ENCODE measurements at regions not wholly inside any gene's neighbourhood (a gene's known extent, or its start where the extent isn't known, plus 50 kb on each side); places are given as distances from the start of the nearest gene placed in this dataset.
"Not testable (repeated sequence)": the region's sequence is repeated elsewhere in the genome, so short reads cannot be mapped to it uniquely, and the experiment has no call there.

DNA sequence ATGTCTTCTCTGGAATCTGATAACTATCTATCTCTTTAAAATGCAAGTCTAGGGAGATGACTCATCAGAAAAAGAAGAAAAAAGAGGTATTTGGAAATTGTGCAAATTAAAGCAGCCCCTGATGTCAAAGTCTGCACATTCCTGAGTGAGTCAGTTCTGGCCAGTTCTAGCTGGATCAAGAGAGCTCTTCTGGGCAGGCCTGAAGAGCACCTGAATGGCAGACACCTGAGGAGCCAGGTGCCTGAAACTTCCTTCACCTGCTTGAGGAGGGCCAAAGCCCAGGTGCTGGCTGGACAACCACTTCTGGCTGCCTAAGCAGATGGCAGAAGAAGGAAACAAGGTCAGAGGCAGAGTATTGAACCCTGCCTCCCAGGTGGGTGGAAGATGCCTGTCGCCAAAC, 1575.4 kb downstream of the RPIA start:
- not testable (repeated sequence) for H3K36me3 Mint-ChIP-seq (ENCODE audit: insufficient read depth); H3K4me3 Mint-ChIP-seq (ENCODE audit: low read depth); H3K4me1 Mint-ChIP-seq (ENCODE audit: low read depth); H3K27me3 Mint-ChIP-seq; H3K9me3 Mint-ChIP-seq (ENCODE audit: low read depth); H3K27ac Mint-ChIP-seq; DNase-seq (ENCODE audit: low spot score, unreplicated experiment)

DNA sequence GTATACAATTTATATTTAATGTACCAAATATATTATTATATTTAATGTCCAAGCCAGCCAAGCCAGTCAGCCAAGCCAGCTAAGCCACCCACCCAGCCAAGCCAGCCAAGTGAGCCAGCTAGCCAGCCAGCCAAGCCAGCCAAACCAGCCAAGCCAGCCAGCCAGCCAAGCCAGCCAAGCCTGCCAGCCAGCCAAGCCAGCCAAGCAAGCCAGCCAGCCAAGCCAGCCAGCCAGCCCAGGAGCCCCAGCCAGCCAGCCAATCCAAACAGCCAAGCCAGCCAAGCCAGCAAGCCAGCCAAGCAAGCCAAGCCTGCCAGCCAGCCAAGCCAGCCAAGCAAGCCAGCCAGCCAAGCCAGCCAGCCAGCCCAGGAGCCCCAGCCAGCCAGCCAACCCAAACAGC, 1596.3 kb downstream of the RPIA start:
- DNase-seq (ENCODE audit: low spot score, unreplicated experiment); H3K27ac Mint-ChIP-seq; H3K36me3 Mint-ChIP-seq (ENCODE audit: insufficient read depth); H3K4me3 Mint-ChIP-seq (ENCODE audit: low read depth); H3K4me1 Mint-ChIP-seq (ENCODE audit: low read depth); H3K9me3 Mint-ChIP-seq (ENCODE audit: low read depth); H3K27me3 Mint-ChIP-seq: not testable (repeated sequence)

GRCh38 chr2:90288396-90288795, 1596.9 kb downstream of the RPIA start:
- not testable (repeated sequence) for H3K27ac Mint-ChIP-seq; DNase-seq (ENCODE audit: low spot score, unreplicated experiment); H3K4me3 Mint-ChIP-seq (ENCODE audit: low read depth); H3K4me1 Mint-ChIP-seq (ENCODE audit: low read depth); H3K36me3 Mint-ChIP-seq (ENCODE audit: insufficient read depth); H3K27me3 Mint-ChIP-seq; H3K9me3 Mint-ChIP-seq (ENCODE audit: low read depth)

- not testable (repeated sequence) for DNase-seq (ENCODE audit: low spot score, unreplicated experiment); H3K27ac Mint-ChIP-seq; H3K36me3 Mint-ChIP-seq (ENCODE audit: insufficient read depth); H3K4me3 Mint-ChIP-seq (ENCODE audit: low read depth); H3K4me1 Mint-ChIP-seq (ENCODE audit: low read depth); H3K27me3 Mint-ChIP-seq; H3K9me3 Mint-ChIP-seq (ENCODE audit: low read depth)
Measured at GRCh38 chr2:90289291-90289980, 1598.0 kb downstream of the RPIA start.

DNA sequence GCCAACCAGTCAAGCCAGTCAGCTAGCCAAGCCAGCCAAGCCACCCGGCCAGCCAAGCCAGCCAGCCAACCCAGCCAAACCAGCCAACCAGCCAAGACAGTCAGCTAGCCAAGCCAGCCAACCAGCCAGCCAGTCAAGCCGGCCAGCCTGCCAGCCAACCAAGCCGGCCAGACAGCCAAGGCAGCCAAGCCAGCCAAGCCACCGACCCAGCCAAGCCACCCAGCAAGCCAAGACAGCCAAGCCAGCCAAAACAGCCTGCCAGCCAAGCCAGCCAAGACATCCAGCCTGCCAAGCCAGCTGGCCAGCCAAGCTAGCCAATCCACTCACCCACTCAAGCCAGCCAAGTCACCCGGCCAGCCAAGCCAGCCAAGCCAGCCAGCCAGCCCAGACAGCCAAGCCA, 1599.2 kb downstream of the RPIA start:
- not testable (repeated sequence) for H3K36me3 Mint-ChIP-seq (ENCODE audit: insufficient read depth); H3K4me1 Mint-ChIP-seq (ENCODE audit: low read depth); H3K4me3 Mint-ChIP-seq (ENCODE audit: low read depth); H3K9me3 Mint-ChIP-seq (ENCODE audit: low read depth); DNase-seq (ENCODE audit: low spot score, unreplicated experiment); H3K27me3 Mint-ChIP-seq; H3K27ac Mint-ChIP-seq

- not testable (repeated sequence) for H3K9me3 Mint-ChIP-seq (ENCODE audit: low read depth); H3K4me3 Mint-ChIP-seq (ENCODE audit: low read depth)
Measured at GRCh38 chr2:90291168-90291883, 1599.9 kb downstream of the RPIA start.

DNA sequence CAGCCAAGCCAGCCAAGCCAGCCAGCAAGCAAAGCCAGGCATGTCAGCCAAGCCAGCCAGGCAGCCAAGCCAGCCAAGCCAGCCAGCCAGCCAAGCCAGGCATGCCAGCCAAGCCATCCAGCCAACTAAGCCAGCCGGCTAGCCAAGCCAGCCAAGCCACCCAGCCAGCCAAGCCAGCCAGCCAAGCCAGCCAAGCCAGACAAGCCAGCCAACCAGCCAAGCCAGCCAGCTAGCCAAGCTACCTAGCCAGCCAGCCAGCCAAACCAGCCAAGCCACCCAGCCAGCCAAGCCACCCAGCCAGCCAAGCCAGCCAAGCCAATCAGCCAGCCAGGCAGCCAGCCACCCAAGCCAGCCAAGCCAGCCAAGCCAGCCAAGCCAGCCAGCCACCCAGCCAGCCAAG, 1600.5 kb downstream of the RPIA start:
- H3K4me3 Mint-ChIP-seq (ENCODE audit: low read depth); H3K9me3 Mint-ChIP-seq (ENCODE audit: low read depth); DNase-seq (ENCODE audit: low spot score, unreplicated experiment); H3K36me3 Mint-ChIP-seq (ENCODE audit: insufficient read depth); H3K4me1 Mint-ChIP-seq (ENCODE audit: low read depth); H3K27me3 Mint-ChIP-seq; H3K27ac Mint-ChIP-seq: not testable (repeated sequence)

More at GRCh38 chr2:90291168-90291883, 1599.9 kb downstream of the RPIA start:
- not testable (repeated sequence) for H3K4me1 Mint-ChIP-seq (ENCODE audit: low read depth); H3K27me3 Mint-ChIP-seq; H3K36me3 Mint-ChIP-seq (ENCODE audit: insufficient read depth); H3K27ac Mint-ChIP-seq; DNase-seq (ENCODE audit: low spot score, unreplicated experiment)

GRCh38 chr2:90292451-90292850, 1601.0 kb downstream of the RPIA start:
- DNase-seq (ENCODE audit: low spot score, unreplicated experiment); H3K27me3 Mint-ChIP-seq; H3K9me3 Mint-ChIP-seq (ENCODE audit: low read depth); H3K27ac Mint-ChIP-seq; H3K36me3 Mint-ChIP-seq (ENCODE audit: insufficient read depth); H3K4me1 Mint-ChIP-seq (ENCODE audit: low read depth); H3K4me3 Mint-ChIP-seq (ENCODE audit: low read depth): not testable (repeated sequence)

DNA sequence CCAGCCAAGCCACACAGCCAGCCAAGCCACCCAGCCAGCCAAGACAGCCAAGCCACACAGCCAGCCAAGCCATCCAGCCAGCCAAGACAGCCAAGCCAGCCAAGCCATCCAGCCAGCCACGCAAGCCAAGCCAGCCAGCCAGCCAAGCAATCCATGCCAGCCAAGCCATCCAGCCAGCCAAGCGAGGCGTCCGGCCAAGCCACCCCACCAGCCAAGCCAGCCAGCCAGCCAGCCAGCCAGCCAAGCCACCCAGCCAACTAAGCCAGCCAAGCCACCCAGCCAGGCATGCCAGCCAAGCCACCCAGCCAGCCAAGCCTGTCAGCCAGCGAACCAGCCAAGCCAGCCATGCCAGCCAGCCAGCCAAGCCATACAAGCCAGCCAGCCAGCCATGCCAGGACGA, 1601.8 kb downstream of the RPIA start:
- H3K27ac Mint-ChIP-seq; H3K36me3 Mint-ChIP-seq (ENCODE audit: insufficient read depth); H3K27me3 Mint-ChIP-seq; H3K4me1 Mint-ChIP-seq (ENCODE audit: low read depth); H3K4me3 Mint-ChIP-seq (ENCODE audit: low read depth); DNase-seq (ENCODE audit: low spot score, unreplicated experiment); H3K9me3 Mint-ChIP-seq (ENCODE audit: low read depth): not testable (repeated sequence)

- not testable (repeated sequence) for H3K36me3 Mint-ChIP-seq (ENCODE audit: insufficient read depth); H3K4me3 Mint-ChIP-seq (ENCODE audit: low read depth); H3K27ac Mint-ChIP-seq; H3K4me1 Mint-ChIP-seq (ENCODE audit: low read depth); H3K27me3 Mint-ChIP-seq; H3K9me3 Mint-ChIP-seq (ENCODE audit: low read depth); DNase-seq (ENCODE audit: low spot score, unreplicated experiment)
Measured at GRCh38 chr2:90293806-90294205, 1602.3 kb downstream of the RPIA start.

- not testable (repeated sequence) for H3K36me3 Mint-ChIP-seq (ENCODE audit: insufficient read depth); H3K27ac Mint-ChIP-seq; H3K9me3 Mint-ChIP-seq (ENCODE audit: low read depth); H3K27me3 Mint-ChIP-seq; DNase-seq (ENCODE audit: low spot score, unreplicated experiment); H3K4me3 Mint-ChIP-seq (ENCODE audit: low read depth); H3K4me1 Mint-ChIP-seq (ENCODE audit: low read depth)
Measured at GRCh38 chr2:90295036-90295750, 1603.7 kb downstream of the RPIA start.

DNA sequence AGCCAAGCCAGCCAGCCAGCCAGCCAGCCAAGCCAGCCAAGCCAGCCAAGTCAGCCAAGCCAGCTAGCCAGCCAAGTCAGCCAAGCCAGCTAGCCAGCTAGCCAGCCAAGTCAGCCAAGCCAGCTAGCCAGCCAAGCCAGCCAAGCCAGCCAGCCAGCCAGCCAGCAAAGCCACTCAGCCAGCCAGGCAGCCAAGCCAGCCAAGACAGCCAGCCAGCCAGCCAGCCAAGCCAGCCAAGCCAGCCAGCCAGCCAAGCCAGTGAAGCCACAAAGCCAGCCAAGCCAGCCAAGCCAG, 1605.0 kb downstream of the RPIA start:
- DNase-seq (ENCODE audit: low spot score, unreplicated experiment): not testable (repeated sequence)

GRCh38 chr2:90297701-90298100, 1606.2 kb downstream of the RPIA start:
- H3K9me3 Mint-ChIP-seq (ENCODE audit: low read depth); H3K4me1 Mint-ChIP-seq (ENCODE audit: low read depth); DNase-seq (ENCODE audit: low spot score, unreplicated experiment); H3K27ac Mint-ChIP-seq; H3K4me3 Mint-ChIP-seq (ENCODE audit: low read depth); H3K27me3 Mint-ChIP-seq; H3K36me3 Mint-ChIP-seq (ENCODE audit: insufficient read depth): not testable (repeated sequence)

More for the DNA sequence above, 1605.0 kb downstream of the RPIA start:
- H3K9me3 Mint-ChIP-seq (ENCODE audit: low read depth); H3K4me3 Mint-ChIP-seq (ENCODE audit: low read depth); H3K4me1 Mint-ChIP-seq (ENCODE audit: low read depth); H3K36me3 Mint-ChIP-seq (ENCODE audit: insufficient read depth); H3K27ac Mint-ChIP-seq; H3K27me3 Mint-ChIP-seq: not testable (repeated sequence)
